Neural progenitor cell (in vitro differentiated cells): ENCODE measurements at regions not wholly inside any gene's neighbourhood (a gene's known extent, or its start where the extent isn't known, plus 50 kb on each side); places are given as distances from the start of the nearest gene placed in this dataset.

ENCODE experiments used
- DNase-seq: peaks from one replicate; pipeline ENCODE4 v3.0.0-alpha.2; 2016; ENCODE audit warnings: low spot score
- H2AFZ ChIP-seq: fragments of 200-600 bp; sonication (generic); replicated peaks from 2 replicates; pipeline ENCODE4 v1.6.1; 2016; ENCODE audit warnings: antibody characterized with exemption
- H3F3A ChIP-seq: fragments of 200-600 bp; sonication (generic); 2 replicates; pipeline ENCODE4 v1.6.1; 2016; ENCODE audit warnings: antibody characterized with exemption, low read depth
- H3K27ac ChIP-seq: fragments of 200-600 bp; sonication (generic); 2 replicates; pipeline ENCODE4 v1.5.1; 2016; ENCODE audit warnings: mild to moderate bottlenecking
- H3K27me3 ChIP-seq: fragments of 200-600 bp; sonication (generic); 2 replicates; pipeline ENCODE4 v1.6.1; 2016; ENCODE audit warnings: mild to moderate bottlenecking, moderate library complexity
- H3K36me3 ChIP-seq: fragments of 200-600 bp; sonication (generic); 2 replicates; pipeline ENCODE4 v1.5.1; 2016
- H3K4me1 ChIP-seq: fragments of 200-600 bp; sonication (generic); 2 replicates; pipeline ENCODE4 v1.6.1; 2016; ENCODE audit warnings: mixed run types
- H3K4me2 ChIP-seq: fragments of 200-600 bp; sonication (generic); 2 replicates; pipeline ENCODE4 v1.6.1; 2016
- H3K4me3 ChIP-seq: fragments of 200-600 bp; sonication (generic); 2 replicates; pipeline ENCODE4 v1.5.1; 2016
- H3K79me2 ChIP-seq: fragments of 200-600 bp; sonication (generic); 2 replicates; pipeline ENCODE4 v1.6.1; 2016; ENCODE audit warnings: low read depth
- H3K9ac ChIP-seq: fragments of 200-600 bp; sonication (generic); 2 replicates; pipeline ENCODE4 v1.6.1; 2016
- H3K9me3 ChIP-seq: fragments of 200-600 bp; sonication (generic); 2 replicates; pipeline ENCODE4 v1.5.1; 2016; ENCODE audit warnings: low read depth
- H4K20me1 ChIP-seq: fragments of 200-600 bp; sonication (generic); 2 replicates; pipeline ENCODE4 v1.6.1; 2016; ENCODE audit warnings: low read depth
- H3K27ac Mint-ChIP-seq: 3 replicates; pipeline ENCODE4 v1.8.0; 2021; ENCODE audit warnings: mixed read lengths
- H3K27me3 Mint-ChIP-seq: 2 replicates; pipeline ENCODE4 v1.8.0; 2022; ENCODE audit warnings: low read depth, mild to moderate bottlenecking, inconsistent platforms, moderate library complexity, mixed read lengths; ENCODE audit not compliant: insufficient read depth
- H3K36me3 Mint-ChIP-seq: 3 replicates; pipeline ENCODE4 v1.8.0; 2021; ENCODE audit warnings: mixed read lengths
- H3K4me1 Mint-ChIP-seq: 3 replicates; pipeline ENCODE4 v1.8.0; 2021; ENCODE audit warnings: mixed read lengths
- H3K4me3 Mint-ChIP-seq: 3 replicates; pipeline ENCODE4 v1.8.0; 2021; ENCODE audit warnings: mild to moderate bottlenecking, moderate library complexity, mixed read lengths
- H3K9me3 Mint-ChIP-seq: 3 replicates; pipeline ENCODE4 v1.8.0; 2020; ENCODE audit warnings: mixed read lengths
- EZH2 ChIP-seq: fragments of 200-600 bp; sonication (generic); IDR thresholded peaks from 2 replicates; pipeline ENCODE4 v1.6.1; 2017; ENCODE audit warnings: antibody characterized with exemption, mild to moderate bottlenecking, moderate library complexity
- EZH2phosphoT487 ChIP-seq: fragments of 200-600 bp; sonication (generic); IDR thresholded peaks from 2 replicates; pipeline ENCODE4 v1.6.1; 2017; ENCODE audit warnings: antibody characterized with exemption
- TF ChIP-seq, protein P1 (sequence below): fragments of 200-600 bp; sonication (generic); IDR thresholded peaks from 2 replicates; pipeline ENCODE4 v1.5.1; 2017; ENCODE audit warnings: antibody characterized with exemption, mild to moderate bottlenecking

DNA sequence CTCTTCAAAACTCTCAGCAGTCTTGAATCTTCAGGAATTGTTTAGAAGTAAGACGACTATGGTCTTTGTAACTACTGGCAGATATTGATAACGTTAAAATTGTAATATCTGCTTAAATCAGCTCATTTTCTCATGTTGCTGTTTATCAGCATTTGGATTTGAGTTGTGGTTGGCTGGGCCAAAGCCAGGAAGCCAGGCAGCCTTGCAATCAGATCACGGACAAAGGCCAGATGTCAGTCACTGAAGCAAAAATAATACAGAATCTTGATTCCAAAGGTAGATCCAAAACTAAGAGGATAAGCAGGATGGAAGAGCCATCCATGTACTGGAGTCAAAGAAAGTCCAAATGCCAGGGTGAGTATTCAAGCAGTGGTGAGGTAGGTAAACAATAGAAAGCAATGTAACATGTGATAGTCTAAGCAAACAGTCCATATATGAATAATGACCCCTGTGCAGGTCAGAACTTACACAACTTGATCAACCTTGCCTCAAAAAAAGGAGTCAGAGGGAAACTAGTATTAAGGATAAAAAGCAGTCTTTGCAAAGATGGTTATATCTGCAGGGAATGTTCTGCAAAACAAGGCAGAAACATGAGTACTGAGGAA is 95.8 kb upstream of the RAP1B start:
- TF ChIP-seq EZH2phosphoT487 (no peak), EZH2 (no peak)
- TF ChIP-seq, protein P1, sequence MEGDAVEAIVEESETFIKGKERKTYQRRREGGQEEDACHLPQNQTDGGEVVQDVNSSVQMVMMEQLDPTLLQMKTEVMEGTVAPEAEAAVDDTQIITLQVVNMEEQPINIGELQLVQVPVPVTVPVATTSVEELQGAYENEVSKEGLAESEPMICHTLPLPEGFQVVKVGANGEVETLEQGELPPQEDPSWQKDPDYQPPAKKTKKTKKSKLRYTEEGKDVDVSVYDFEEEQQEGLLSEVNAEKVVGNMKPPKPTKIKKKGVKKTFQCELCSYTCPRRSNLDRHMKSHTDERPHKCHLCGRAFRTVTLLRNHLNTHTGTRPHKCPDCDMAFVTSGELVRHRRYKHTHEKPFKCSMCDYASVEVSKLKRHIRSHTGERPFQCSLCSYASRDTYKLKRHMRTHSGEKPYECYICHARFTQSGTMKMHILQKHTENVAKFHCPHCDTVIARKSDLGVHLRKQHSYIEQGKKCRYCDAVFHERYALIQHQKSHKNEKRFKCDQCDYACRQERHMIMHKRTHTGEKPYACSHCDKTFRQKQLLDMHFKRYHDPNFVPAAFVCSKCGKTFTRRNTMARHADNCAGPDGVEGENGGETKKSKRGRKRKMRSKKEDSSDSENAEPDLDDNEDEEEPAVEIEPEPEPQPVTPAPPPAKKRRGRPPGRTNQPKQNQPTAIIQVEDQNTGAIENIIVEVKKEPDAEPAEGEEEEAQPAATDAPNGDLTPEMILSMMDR, result no peak
- no peak overlapping the region for H3K9ac ChIP-seq
- Mint-ChIP-seq H3K9me3 (no peaks in the 10 kb centered on the region), H3K27ac (no peak overlapping the region), H3K27me3 (peaks cover 9% of the 10 kb centered on the region), H3K4me3 (no peak overlapping the region), H3K36me3 (no peaks in the 10 kb centered on the region), H3K4me1 (no peaks in the 10 kb centered on the region)
- H3K9me3 ChIP-seq, result no peaks in the 10 kb centered on the region
- no peaks in the 10 kb centered on the region for H4K20me1 ChIP-seq
- H3K79me2 ChIP-seq, result no peaks in the 10 kb centered on the region
- no peak overlapping the region for H3K27ac ChIP-seq
- no peak for DNase-seq
- no peaks in the 10 kb centered on the region for H3F3A ChIP-seq
- no peaks in the 10 kb centered on the region for H3K36me3 ChIP-seq
- H3K27me3 ChIP-seq, result no peaks in the 10 kb centered on the region
- H2AFZ ChIP-seq, result peak overlapping the region; percentile 8
- H3K4me1 ChIP-seq, result no peaks in the 10 kb centered on the region
- H3K4me2 ChIP-seq, result no peak overlapping the region
- H3K4me3 ChIP-seq, result no peak overlapping the region

DNA sequence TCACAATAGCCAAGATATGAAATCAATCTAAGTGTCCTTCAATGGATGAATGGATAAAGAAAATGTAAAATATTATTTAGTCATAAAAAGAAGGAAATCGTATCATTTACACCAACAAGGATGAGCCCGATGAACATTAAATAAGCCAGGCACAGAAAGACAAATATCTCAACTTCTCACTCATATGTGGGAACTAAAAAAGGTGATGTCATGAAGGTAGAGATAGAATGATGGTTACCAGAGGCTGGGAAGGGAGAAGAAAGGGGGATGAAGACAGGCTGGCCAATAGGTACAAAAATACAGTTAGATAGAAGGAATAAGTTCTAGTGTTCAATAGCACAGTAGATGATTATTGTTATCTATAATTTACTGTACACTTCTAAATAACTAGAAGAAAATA is 94.9 kb upstream of the RAP1B start:
- H3K4me3 Mint-ChIP-seq, result no peak overlapping the region
- no peak overlapping the region for H3K27ac Mint-ChIP-seq

DNA sequence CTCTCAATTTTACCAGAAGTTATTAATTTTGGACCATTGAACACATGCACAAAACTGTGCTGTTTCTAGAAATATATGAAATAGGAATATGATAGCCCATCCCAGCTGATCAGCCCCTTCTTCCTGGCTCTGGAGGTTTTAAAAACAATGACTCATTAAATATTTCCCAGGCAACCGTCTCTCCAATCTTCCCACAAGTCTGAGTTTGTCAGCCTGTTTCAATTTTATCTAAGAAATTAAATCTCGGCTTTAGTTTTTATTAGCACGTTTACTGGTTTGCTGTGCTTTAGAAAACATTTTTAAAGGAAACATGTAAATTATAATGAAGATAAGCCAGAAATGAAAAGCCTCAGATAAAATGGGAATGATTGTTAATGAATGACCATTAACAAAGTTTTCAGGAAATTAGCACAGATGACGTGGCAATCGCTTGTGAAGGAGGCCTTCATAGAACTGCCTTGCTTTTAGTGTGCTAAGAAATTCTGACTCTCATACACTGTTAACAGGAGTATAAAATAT is 89.3 kb upstream of the RAP1B start:
- no peaks in the 10 kb centered on the region for H3K27me3 ChIP-seq
- no peaks in the 10 kb centered on the region for H3K4me1 ChIP-seq
- H3K9me3 Mint-ChIP-seq, result no peaks in the 10 kb centered on the region
- H3K36me3 ChIP-seq, result no peaks in the 10 kb centered on the region
- H3K4me1 Mint-ChIP-seq, result no peaks in the 10 kb centered on the region
- TF ChIP-seq, protein P1, result no peak
- TF ChIP-seq EZH2 (no peak), EZH2phosphoT487 (no peak)
- H3K27ac ChIP-seq, result no peak overlapping the region
- H3K27me3 Mint-ChIP-seq, result peaks cover 4% of the 10 kb centered on the region
- DNase-seq, result no peak
- H3K9me3 ChIP-seq, result no peaks in the 10 kb centered on the region
- no peaks in the 10 kb centered on the region for H3K79me2 ChIP-seq
- no peaks in the 10 kb centered on the region for H3K36me3 Mint-ChIP-seq
- H3K9ac ChIP-seq, result no peak overlapping the region
- H3F3A ChIP-seq, result no peaks in the 10 kb centered on the region
- H3K4me2 ChIP-seq, result no peak overlapping the region
- H4K20me1 ChIP-seq, result no peaks in the 10 kb centered on the region
- no peak overlapping the region for H2AFZ ChIP-seq
- no peak overlapping the region for H3K27ac Mint-ChIP-seq
- no peak overlapping the region for H3K4me3 ChIP-seq
- H3K4me3 Mint-ChIP-seq, result no peak overlapping the region

More for the DNA sequence above, 94.9 kb upstream of the RAP1B start:
- Histone ChIP-seq H3K4me1 (no peaks in the 10 kb centered on the region), H3K4me2 (no peak overlapping the region), H3F3A (no peaks in the 10 kb centered on the region), H3K9ac (no peak overlapping the region), H3K4me3 (no peak overlapping the region), H3K79me2 (no peaks in the 10 kb centered on the region), H3K27ac (no peak overlapping the region), H3K9me3 (no peaks in the 10 kb centered on the region), H2AFZ (no peak overlapping the region), H3K27me3 (no peaks in the 10 kb centered on the region), H3K36me3 (no peaks in the 10 kb centered on the region), H4K20me1 (no peaks in the 10 kb centered on the region)
- peaks cover 9% of the 10 kb centered on the region for H3K27me3 Mint-ChIP-seq
- no peaks in the 10 kb centered on the region for H3K9me3 Mint-ChIP-seq
- no peak for DNase-seq
- H3K4me1 Mint-ChIP-seq, result no peaks in the 10 kb centered on the region
- no peaks in the 10 kb centered on the region for H3K36me3 Mint-ChIP-seq
- TF ChIP-seq, protein P1, result no peak
- TF ChIP-seq EZH2phosphoT487, result no peak
- no peak for TF ChIP-seq EZH2
